ENCODE measurements at regions not wholly inside any gene's neighbourhood (a gene's known extent, or its start where the extent isn't known, plus 50 kb on each side); places are given as distances from the start of the nearest gene placed in this dataset.

GRCh38 chr4:54823616-54824015 lies 165.9 kb downstream of the KIT start:
- H3K4me3 ChIP-seq = no peak overlapping the region
- H3K9me3 ChIP-seq = no peaks in the 10 kb centered on the region
- H3K36me3 ChIP-seq = no peaks in the 10 kb centered on the region
- H3K27ac ChIP-seq = no peak overlapping the region
- no peaks in the 10 kb centered on the region for H3K4me1 ChIP-seq
- no peaks in the 10 kb centered on the region for H3K27me3 ChIP-seq
- in situ Hi-C loops (cut with MboI; ENCODE audit: low pct_ligation_motif_present in 1 of 4, low pct_unique_long_range_greater_than_20kb in 1 of 4, low sequenced_read_pairs in 3 of 4) (no loop called here), intact Hi-C loops (cut with DNase I; ENCODE audit: low total_unique reads) (no loop called here)
- no peak for TF ChIP-seq EP300 (IDR thresholded peaks at IDR 0.05; ENCODE audit: low read depth)
- no peak for TF ChIP-seq POLR2AphosphoS5 (IDR thresholded peaks at IDR 0.05)
- TF ChIP-seq CTCF (IDR thresholded peaks at IDR 0.05) = no peak
- TF ChIP-seq POLR2A (IDR thresholded peaks at IDR 0.05) = no peak
- no peak for DNase-seq
- 80 to 87% methylated on average over 1 of the region's 1 CpG for WGBS, 2 donors (ENCODE audit: low coverage in 1 of 2)

GRCh38 chr4:54819034-54819433 lies 161.3 kb downstream of the KIT start:
- DNase-seq = no peak
- TF ChIP-seq EP300 (IDR thresholded peaks at IDR 0.05; ENCODE audit: low read depth) = no peak
- TF ChIP-seq POLR2A (IDR thresholded peaks at IDR 0.05) = no peak
- TF ChIP-seq POLR2AphosphoS5 (IDR thresholded peaks at IDR 0.05) = no peak
- TF ChIP-seq CTCF (IDR thresholded peaks at IDR 0.05) = no peak
- Histone ChIP-seq H3K36me3 (no peaks in the 10 kb centered on the region), H3K27me3 (no peaks in the 10 kb centered on the region), H3K4me1 (no peaks in the 10 kb centered on the region), H3K9me3 (no peaks in the 10 kb centered on the region), H3K27ac (no peak overlapping the region), H3K4me3 (no peak overlapping the region)
- intact Hi-C loops (cut with DNase I; ENCODE audit: low total_unique reads) = no loop called here
- 38 to 54% methylated on average over 4 to 5 of the region's 5 CpGs for WGBS, 2 donors (ENCODE audit: low coverage in 1 of 2)
- in situ Hi-C loops (cut with MboI; ENCODE audit: low pct_ligation_motif_present in 1 of 4, low pct_unique_long_range_greater_than_20kb in 1 of 4, low sequenced_read_pairs in 3 of 4) = no loop called here

GRCh38 chr4:54818481-54818880 lies 160.7 kb downstream of the KIT start:
- TF ChIP-seq POLR2A (IDR thresholded peaks at IDR 0.05) (no peak), CTCF (IDR thresholded peaks at IDR 0.05) (no peak), EP300 (IDR thresholded peaks at IDR 0.05; ENCODE audit: low read depth) (no peak), POLR2AphosphoS5 (IDR thresholded peaks at IDR 0.05) (no peak)
- 83 to 92% methylated on average over 3 to 5 of the region's 5 CpGs for WGBS, 2 donors (ENCODE audit: low coverage in 1 of 2)

GRCh38 chr4:54813674-54814073 lies 155.9 kb downstream of the KIT start:
- Histone ChIP-seq H3K9me3 (no peaks in the 10 kb centered on the region), H3K27me3 (no peaks in the 10 kb centered on the region), H3K4me1 (no peaks in the 10 kb centered on the region), H3K27ac (no peak overlapping the region), H3K4me3 (no peak overlapping the region), H3K36me3 (no peaks in the 10 kb centered on the region)
- no peak for DNase-seq
- 82 to 90% methylated on average over 7 of the region's 7 CpGs for WGBS, 2 donors (ENCODE audit: low coverage in 1 of 2)
- intact Hi-C loops (cut with DNase I; ENCODE audit: low total_unique reads) (no loop called here), in situ Hi-C loops (cut with MboI; ENCODE audit: low pct_ligation_motif_present in 1 of 4, low pct_unique_long_range_greater_than_20kb in 1 of 4, low sequenced_read_pairs in 3 of 4) (no loop called here)
- TF ChIP-seq EP300 (IDR thresholded peaks at IDR 0.05; ENCODE audit: low read depth) = no peak
- TF ChIP-seq POLR2A (IDR thresholded peaks at IDR 0.05) = no peak
- TF ChIP-seq CTCF (IDR thresholded peaks at IDR 0.05) = no peak
- no peak for TF ChIP-seq POLR2AphosphoS5 (IDR thresholded peaks at IDR 0.05)

More at GRCh38 chr4:54818481-54818880, 160.7 kb downstream of the KIT start:
- H3K27me3 ChIP-seq = no peaks in the 10 kb centered on the region
- DNase-seq = no peak
- no peaks in the 10 kb centered on the region for H3K4me1 ChIP-seq
- intact Hi-C loops (cut with DNase I; ENCODE audit: low total_unique reads) = no loop called here
- no peaks in the 10 kb centered on the region for H3K9me3 ChIP-seq
- in situ Hi-C loops (cut with MboI; ENCODE audit: low pct_ligation_motif_present in 1 of 4, low pct_unique_long_range_greater_than_20kb in 1 of 4, low sequenced_read_pairs in 3 of 4) = no loop called here
- no peak overlapping the region for H3K27ac ChIP-seq
- H3K36me3 ChIP-seq = no peaks in the 10 kb centered on the region
- H3K4me3 ChIP-seq = no peak overlapping the region

Data from transverse colon (tissue), 4 donors.